ENCODE measurements at regions not wholly inside any gene's neighbourhood (a gene's known extent, or its start where the extent isn't known, plus 50 kb on each side); places are given as distances from the start of the nearest gene placed in this dataset.

- TF ChIP-seq CTCF (optimal IDR thresholded peaks at IDR 0.05 in 1 of 3, IDR thresholded peaks at IDR 0.05 in 1 of 3, conservative IDR thresholded peaks at IDR 0.05 in 1 of 3; ENCODE audit: extremely low read depth in 1 of 3, insufficient read depth in 2 of 3, low read length in 3 of 3) = no peak
- H3K4me2 ChIP-seq (ENCODE audit: control insufficient read depth, extremely low read depth, insufficient read depth, low read depth, low read length) = no peak overlapping the region
- dilution Hi-C loops (cut with MboI; ENCODE audit: extremely low pct_ligation_motif_present, low sequenced_read_pairs) = no loop called here
- H3K9me1 ChIP-seq (ENCODE audit: control insufficient read depth, extremely low read depth, insufficient read depth, low read length) = no peaks in the 10 kb centered on the region
- H3K4me1 ChIP-seq (ENCODE audit: control insufficient read depth, extremely low read depth, insufficient read depth, low read length) = peaks cover 22% of the 10 kb centered on the region
- H3K4me3 ChIP-seq (ENCODE audit: control insufficient read depth in 2 of 3, extremely low read depth in 1 of 3, insufficient read depth in 2 of 3, low read depth in 1 of 3, low read length in 3 of 3) = no peak overlapping the region
- H3K27me3 ChIP-seq (ENCODE audit: control insufficient read depth, extremely low read depth, insufficient read depth, low read length) = no peaks in the 10 kb centered on the region
- no peaks in the 10 kb centered on the region for H3K9me3 ChIP-seq (ENCODE audit: control insufficient read depth, low read depth, low read length)
- H3K79me2 ChIP-seq (ENCODE audit: control insufficient read depth, insufficient read depth, low read length) = no peaks in the 10 kb centered on the region
- DNase-seq (ENCODE audit: low read depth, low spot score) (no peak), FAIRE-seq (no peak)
- no peaks in the 10 kb centered on the region for H4K20me1 ChIP-seq (ENCODE audit: control insufficient read depth, extremely low read depth, insufficient read depth, low read length)
- no peaks in the 10 kb centered on the region for H3K36me3 ChIP-seq (ENCODE audit: control insufficient read depth in 2 of 2, extremely low read depth in 1 of 2, insufficient read depth in 2 of 2, low read length in 2 of 2)
- H3K9ac ChIP-seq (ENCODE audit: control insufficient read depth, extremely low read depth, insufficient read depth, low read length) = no peak overlapping the region
- H2AFZ ChIP-seq (ENCODE audit: control insufficient read depth, low read length) = no peak overlapping the region
- H3K27ac ChIP-seq (ENCODE audit: control insufficient read depth, insufficient read depth, low read length) = no peak overlapping the region
Observed at GRCh38 chr10:121665809-121666208, 67.6 kb upstream of the FGFR2 start.

GRCh38 chr10:121664671-121665070 is 66.4 kb upstream of the FGFR2 start:
- FAIRE-seq = no peak
- H3K9me1 ChIP-seq (ENCODE audit: control insufficient read depth, extremely low read depth, insufficient read depth, low read length) = no peaks in the 10 kb centered on the region
- no peak overlapping the region for H3K27ac ChIP-seq (ENCODE audit: control insufficient read depth, insufficient read depth, low read length)

More at GRCh38 chr10:121664671-121665070, 66.4 kb upstream of the FGFR2 start:
- Histone ChIP-seq H4K20me1 (ENCODE audit: control insufficient read depth, extremely low read depth, insufficient read depth, low read length) (no peaks in the 10 kb centered on the region), H3K4me2 (ENCODE audit: control insufficient read depth, extremely low read depth, insufficient read depth, low read depth, low read length) (no peak overlapping the region), H3K27me3 (ENCODE audit: control insufficient read depth, extremely low read depth, insufficient read depth, low read length) (no peaks in the 10 kb centered on the region), H3K4me1 (ENCODE audit: control insufficient read depth, extremely low read depth, insufficient read depth, low read length) (peaks cover 22% of the 10 kb centered on the region), H3K79me2 (ENCODE audit: control insufficient read depth, insufficient read depth, low read length) (no peaks in the 10 kb centered on the region), H2AFZ (ENCODE audit: control insufficient read depth, low read length) (no peak overlapping the region), H3K9me3 (ENCODE audit: control insufficient read depth, low read depth, low read length) (no peaks in the 10 kb centered on the region), H3K36me3 (ENCODE audit: control insufficient read depth in 2 of 2, extremely low read depth in 1 of 2, insufficient read depth in 2 of 2, low read length in 2 of 2) (no peaks in the 10 kb centered on the region), H3K9ac (ENCODE audit: control insufficient read depth, extremely low read depth, insufficient read depth, low read length) (no peak overlapping the region), H3K4me3 (ENCODE audit: control insufficient read depth in 2 of 3, extremely low read depth in 1 of 3, insufficient read depth in 2 of 3, low read depth in 1 of 3, low read length in 3 of 3) (no peak overlapping the region)
- no peak for TF ChIP-seq EZH2 (IDR thresholded peaks at IDR 0.05; ENCODE audit: low read length)
- no peak for TF ChIP-seq CTCF (optimal IDR thresholded peaks at IDR 0.05 in 1 of 3, IDR thresholded peaks at IDR 0.05 in 1 of 3, conservative IDR thresholded peaks at IDR 0.05 in 1 of 3; ENCODE audit: extremely low read depth in 1 of 3, insufficient read depth in 2 of 3, low read length in 3 of 3)
- dilution Hi-C loops (cut with MboI; ENCODE audit: extremely low pct_ligation_motif_present, low sequenced_read_pairs) = no loop called here
- DNase-seq (ENCODE audit: low read depth, low spot score) = no peak

Measured in keratinocyte (primary cell).